H9 (cell line): ENCODE measurements at regions not wholly inside any gene's neighbourhood (a gene's known extent, or its start where the extent isn't known, plus 50 kb on each side); places are given as distances from the start of the nearest gene placed in this dataset.

Source experiments
- DNase-seq: peaks from one replicate; pipeline ENCODE4 v3.0.0-alpha.2; 2017
- H2AFZ ChIP-seq: one replicate; pipeline ENCODE4 v1.6.1; 2013; ENCODE audit warnings: mild to moderate bottlenecking, low read length, control low read depth, moderate library complexity
- H2AK5ac ChIP-seq: 2 replicates; pipeline ENCODE4 v1.6.1; 2013; ENCODE audit warnings: low read length, control low read depth, mixed read lengths; ENCODE audit not compliant: insufficient read length
- H2BK120ac ChIP-seq: one replicate; pipeline ENCODE4 v1.6.1; 2013; ENCODE audit warnings: low read depth, mild to moderate bottlenecking, low read length, control low read depth, inconsistent platforms; ENCODE audit not compliant: poor library complexity, severe bottlenecking
- H2BK12ac ChIP-seq: 2 replicates; pipeline ENCODE4 v1.6.1; 2013; ENCODE audit warnings: low read length, control low read depth, mixed read lengths, low read depth; ENCODE audit not compliant: insufficient read length
- H2BK15ac ChIP-seq: 2 replicates; pipeline ENCODE4 v1.6.1; 2013; ENCODE audit warnings: low read depth, low read length, control low read depth
- H2BK20ac ChIP-seq: one replicate; pipeline ENCODE4 v1.6.1; 2013; ENCODE audit warnings: low read depth, mild to moderate bottlenecking, low read length, control low read depth, inconsistent platforms; ENCODE audit not compliant: poor library complexity, severe bottlenecking
- H2BK5ac ChIP-seq: 2 replicates; pipeline ENCODE4 v1.6.1; 2013; ENCODE audit warnings: low read length, control low read depth, mixed read lengths; ENCODE audit not compliant: insufficient read length
- H3K14ac ChIP-seq: 2 replicates; pipeline ENCODE4 v1.6.1; 2013; ENCODE audit warnings: low read length, control low read depth; ENCODE audit not compliant: insufficient read depth
- H3K18ac ChIP-seq: 2 replicates; pipeline ENCODE4 v1.6.1; 2013; ENCODE audit warnings: low read depth, mild to moderate bottlenecking, mixed read lengths, low read length, control low read depth; ENCODE audit not compliant: insufficient read length
- H3K23ac ChIP-seq: 2 replicates; pipeline ENCODE4 v1.6.1; 2013; ENCODE audit warnings: low read length, control low read depth, mixed read lengths, low read depth; ENCODE audit not compliant: insufficient read length
- H3K23me2 ChIP-seq: 2 replicates; pipeline ENCODE4 v1.6.1; 2013; ENCODE audit warnings: low read depth, mild to moderate bottlenecking, mixed read lengths, low read length, control low read depth; ENCODE audit not compliant: insufficient read length, poor library complexity, severe bottlenecking
- H3K27ac ChIP-seq: 2 replicates; pipeline ENCODE4 v1.5.1; 2013; ENCODE audit warnings: low read length, control low read depth, mixed read lengths, low read depth; ENCODE audit not compliant: insufficient read length
- H3K27me3 ChIP-seq: 2 replicates; pipeline ENCODE4 v1.6.1; 2013; ENCODE audit warnings: low read length, control low read depth, inconsistent platforms; ENCODE audit not compliant: insufficient read depth
- H3K4ac ChIP-seq: 2 replicates; pipeline ENCODE4 v1.6.1; 2013; ENCODE audit warnings: low read depth, mild to moderate bottlenecking, control low read depth, inconsistent platforms, low read length, moderate library complexity
- H3K4me1 ChIP-seq: 2 replicates; pipeline ENCODE4 v1.6.1; 2013; ENCODE audit warnings: low read length, control low read depth, inconsistent platforms; ENCODE audit not compliant: insufficient read depth
- H3K4me2 ChIP-seq: 2 replicates; pipeline ENCODE4 v1.6.1; 2013; ENCODE audit warnings: low read length, control low read depth, mixed read lengths; ENCODE audit not compliant: insufficient read length, insufficient read depth
- H3K56ac ChIP-seq: 2 replicates; pipeline ENCODE4 v1.6.1; 2013; ENCODE audit warnings: low read depth, mild to moderate bottlenecking, mixed read lengths, low read length, control low read depth; ENCODE audit not compliant: insufficient read length
- H3K79me1 ChIP-seq: 2 replicates; pipeline ENCODE4 v1.6.1; 2013; ENCODE audit warnings: low read depth, mild to moderate bottlenecking, moderate library complexity, low read length, control low read depth, inconsistent platforms; ENCODE audit not compliant: insufficient read depth, poor library complexity, severe bottlenecking
- H3K79me2 ChIP-seq: 2 replicates; pipeline ENCODE4 v1.6.1; 2013; ENCODE audit warnings: low read length, control low read depth, inconsistent platforms; ENCODE audit not compliant: insufficient read depth
- H3K9ac ChIP-seq: 2 replicates; pipeline ENCODE4 v1.6.1; 2013; ENCODE audit warnings: low read length, control low read depth, mixed read lengths; ENCODE audit not compliant: insufficient read length; ENCODE audit errors: extremely low read depth
- H3K9me3 ChIP-seq: one replicate; pipeline ENCODE4 v1.6.1; 2013; ENCODE audit warnings: low read depth, low read length, inconsistent platforms; ENCODE audit not compliant: control insufficient read depth
- H3T11ph ChIP-seq: one replicate; pipeline ENCODE4 v1.6.1; 2013; ENCODE audit warnings: mild to moderate bottlenecking, low read length, control low read depth, inconsistent platforms
- H4K20me1 ChIP-seq: one replicate; pipeline ENCODE4 v1.6.1; 2013; ENCODE audit not compliant: control insufficient read depth, insufficient read length, insufficient read depth
- H4K5ac ChIP-seq: 2 replicates; pipeline ENCODE4 v1.6.1; 2013; ENCODE audit warnings: low read depth, mild to moderate bottlenecking, mixed read lengths, low read length, control low read depth; ENCODE audit not compliant: insufficient read length
- H4K8ac ChIP-seq: replicated peaks from 2 replicates; pipeline ENCODE4 v1.6.1; 2013; ENCODE audit warnings: low read length, control low read depth, mixed read lengths, low read depth; ENCODE audit not compliant: insufficient read length
- H4K91ac ChIP-seq: 2 replicates; pipeline ENCODE4 v1.6.1; 2013; ENCODE audit warnings: low read depth, mild to moderate bottlenecking, moderate library complexity, mixed read lengths, low read length, control low read depth; ENCODE audit not compliant: insufficient read length
- H3K27ac Mint-ChIP-seq, 3 experiments: 2 replicates in 2 of 3; 3 replicates in 1 of 3; pipeline ENCODE4 v1.8.0; 2020 to 2021; ENCODE audit warnings: mixed read lengths in 3 of 3, mild to moderate bottlenecking in 1 of 3, moderate library complexity in 1 of 3
- H3K27me3 Mint-ChIP-seq: 2 replicates; pipeline ENCODE4 v1.8.0; 2021; ENCODE audit warnings: low read depth, mild to moderate bottlenecking, moderate library complexity, mixed read lengths
- H3K36me3 Mint-ChIP-seq, 3 experiments: 2 replicates in 2 of 3; 3 replicates in 1 of 3; pipeline ENCODE4 v1.8.0; 2020 to 2021; ENCODE audit warnings: low read depth in 3 of 3, mixed read lengths in 3 of 3; ENCODE audit not compliant: insufficient read depth in 1 of 3
- H3K4me1 Mint-ChIP-seq, 2 experiments: 2 replicates each; pipeline ENCODE4 v1.8.0; 2020; ENCODE audit warnings: mixed read lengths in 2 of 2
- H3K4me3 Mint-ChIP-seq, 2 experiments: 2 replicates in 1 of 2; 3 replicates in 1 of 2; pipeline ENCODE4 v1.8.0; 2020 to 2021; ENCODE audit warnings: mild to moderate bottlenecking in 2 of 2, mixed read lengths in 2 of 2, moderate library complexity in 1 of 2
- H3K9me3 Mint-ChIP-seq, 2 experiments: 2 replicates in 1 of 2; 3 replicates in 1 of 2; pipeline ENCODE4 v1.8.0; 2020; ENCODE audit warnings: mild to moderate bottlenecking in 2 of 2, mixed read lengths in 2 of 2, moderate library complexity in 1 of 2
- CTCF ChIP-seq: fragments of 200-600 bp; sonication (generic); conservative IDR thresholded peaks from 3 replicates; pipeline ENCODE4 v1.8.0; 2021; ENCODE audit warnings: antibody characterized with exemption, mild to moderate bottlenecking
- WGBS: extraction: QIAGEN DNeasy Blood & Tissue Kit; methylation state at CpG from one replicate; pipeline ENCODE4 v1.1.7; 2013; ENCODE audit warnings: missing lambda C conversion rate, low lambda C conversion rate, mixed read lengths; ENCODE audit not compliant: insufficient read length; ENCODE audit errors: extremely low coverage; 5-methylcytosine and 5-hydroxymethylcytosine counted together

- no peak for DNase-seq
- no peak overlapping the region for H3K23ac ChIP-seq
- no peak overlapping the region for H3K4me3 Mint-ChIP-seq
- no peak overlapping the region for H3K18ac ChIP-seq
- no peak overlapping the region for H3K27ac Mint-ChIP-seq
- H2AK5ac ChIP-seq = no peak overlapping the region
- peaks cover 12 to 32% (median 18%) of the 10 kb centered on the region in 3 experiments for H3K36me3 Mint-ChIP-seq
- H3K79me2 ChIP-seq = no peaks in the 10 kb centered on the region
- H3K27me3 ChIP-seq = no peaks in the 10 kb centered on the region
- no peaks in the 10 kb centered on the region for H3K4me1 ChIP-seq
- H2BK20ac ChIP-seq = no peak overlapping the region
- no peaks in the 10 kb centered on the region for H3K9me3 ChIP-seq
- H3K79me1 ChIP-seq = no peaks in the 10 kb centered on the region
- no peak overlapping the region for H2AFZ ChIP-seq
- H2BK12ac ChIP-seq = no peak overlapping the region
- no peaks in the 10 kb centered on the region for H4K20me1 ChIP-seq
- no peak for TF ChIP-seq CTCF
- H4K8ac ChIP-seq = no peak overlapping the region
- H4K91ac ChIP-seq = no peak overlapping the region
- peaks cover under 1% of the 10 kb centered on the region in 2 experiments; a peak in 2 of 4 replicates for H3K4me1 Mint-ChIP-seq
- H2BK15ac ChIP-seq = no peak overlapping the region
- WGBS = no CpG with 5 or more reads among the region's 2 CpGs
- no peak overlapping the region for H3K4me2 ChIP-seq
- no peaks in the 10 kb centered on the region; the same call in 1 of the 2 replicates for H3K27me3 Mint-ChIP-seq
- peaks cover 23 to 34% of the 10 kb centered on the region in 2 experiments for H3K9me3 Mint-ChIP-seq
- H3T11ph ChIP-seq = no peak overlapping the region
- no peak overlapping the region for H3K14ac ChIP-seq
- no peak overlapping the region for H3K9ac ChIP-seq
- no peak overlapping the region for H3K56ac ChIP-seq
- H3K4ac ChIP-seq = no peak overlapping the region
- no peak overlapping the region for H2BK120ac ChIP-seq
- H3K23me2 ChIP-seq = no peaks in the 10 kb centered on the region
- no peak overlapping the region for H2BK5ac ChIP-seq
- no peak overlapping the region for H3K27ac ChIP-seq
- H4K5ac ChIP-seq = no peak overlapping the region
Measured at GRCh38 chr3:168154089-168154488, 58.4 kb upstream of the GOLIM4 start.
